ENCODE measurements at regions not wholly inside any gene's neighbourhood (a gene's known extent, or its start where the extent isn't known, plus 50 kb on each side); places are given as distances from the start of the nearest gene placed in this dataset.

DNA sequence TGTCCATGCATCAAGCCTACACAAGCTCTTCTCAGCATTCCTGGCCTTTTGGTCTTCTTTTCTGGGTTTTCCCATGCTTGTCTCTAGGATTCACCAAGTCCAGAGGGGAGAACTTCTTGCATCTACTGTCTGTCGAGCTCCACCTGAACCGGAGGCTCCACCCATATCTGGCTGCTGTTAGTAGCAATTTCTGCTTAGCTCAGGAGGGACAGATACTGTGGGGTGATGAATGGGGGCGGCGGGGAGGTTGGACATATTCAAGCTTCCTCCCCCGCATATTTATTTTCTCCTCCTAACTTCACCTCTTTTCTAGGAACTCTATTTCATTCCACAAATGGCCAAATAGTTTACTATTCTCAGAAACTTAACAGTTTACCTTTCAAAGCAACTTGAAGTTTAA lies 163.5 kb downstream of the PTH2R start:
- H3K27ac ChIP-seq (ENCODE audit: low read depth in 2 of 2, low read length in 2 of 2): no peak overlapping the region
- H3K36me3 ChIP-seq (ENCODE audit: control insufficient read depth in 2 of 3, insufficient read depth in 3 of 3, low read length in 3 of 3): no peaks in the 10 kb centered on the region
- no peaks in the 10 kb centered on the region for H3K9me3 ChIP-seq (ENCODE audit: control insufficient read depth in 2 of 3, insufficient read depth in 1 of 3, low read length in 3 of 3)
- no peak for DNase-seq
- H3K4me3 ChIP-seq (ENCODE audit: low read length in 3 of 3): no peak overlapping the region
- H3K9ac ChIP-seq (ENCODE audit: low read length in 3 of 3): no peak overlapping the region
- no peaks in the 10 kb centered on the region for H3K27me3 ChIP-seq (ENCODE audit: control insufficient read depth, insufficient read depth, low read length)
- TF ChIP-seq, protein P1, sequence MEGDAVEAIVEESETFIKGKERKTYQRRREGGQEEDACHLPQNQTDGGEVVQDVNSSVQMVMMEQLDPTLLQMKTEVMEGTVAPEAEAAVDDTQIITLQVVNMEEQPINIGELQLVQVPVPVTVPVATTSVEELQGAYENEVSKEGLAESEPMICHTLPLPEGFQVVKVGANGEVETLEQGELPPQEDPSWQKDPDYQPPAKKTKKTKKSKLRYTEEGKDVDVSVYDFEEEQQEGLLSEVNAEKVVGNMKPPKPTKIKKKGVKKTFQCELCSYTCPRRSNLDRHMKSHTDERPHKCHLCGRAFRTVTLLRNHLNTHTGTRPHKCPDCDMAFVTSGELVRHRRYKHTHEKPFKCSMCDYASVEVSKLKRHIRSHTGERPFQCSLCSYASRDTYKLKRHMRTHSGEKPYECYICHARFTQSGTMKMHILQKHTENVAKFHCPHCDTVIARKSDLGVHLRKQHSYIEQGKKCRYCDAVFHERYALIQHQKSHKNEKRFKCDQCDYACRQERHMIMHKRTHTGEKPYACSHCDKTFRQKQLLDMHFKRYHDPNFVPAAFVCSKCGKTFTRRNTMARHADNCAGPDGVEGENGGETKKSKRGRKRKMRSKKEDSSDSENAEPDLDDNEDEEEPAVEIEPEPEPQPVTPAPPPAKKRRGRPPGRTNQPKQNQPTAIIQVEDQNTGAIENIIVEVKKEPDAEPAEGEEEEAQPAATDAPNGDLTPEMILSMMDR (IDR thresholded peaks at IDR 0.05; ENCODE audit: borderline replicate concordance, extremely low read depth, insufficient read depth): no peak
- H3K4me1 ChIP-seq (ENCODE audit: control insufficient read depth in 2 of 3, insufficient read depth in 2 of 3, low read depth in 1 of 3, low read length in 3 of 3): peaks cover 0 to 10% (median 9%) of the 10 kb centered on the region in 3 donors
- intact Hi-C loops (cut with DNase I): no loop called here
- FAIRE-seq: no peak

DNA sequence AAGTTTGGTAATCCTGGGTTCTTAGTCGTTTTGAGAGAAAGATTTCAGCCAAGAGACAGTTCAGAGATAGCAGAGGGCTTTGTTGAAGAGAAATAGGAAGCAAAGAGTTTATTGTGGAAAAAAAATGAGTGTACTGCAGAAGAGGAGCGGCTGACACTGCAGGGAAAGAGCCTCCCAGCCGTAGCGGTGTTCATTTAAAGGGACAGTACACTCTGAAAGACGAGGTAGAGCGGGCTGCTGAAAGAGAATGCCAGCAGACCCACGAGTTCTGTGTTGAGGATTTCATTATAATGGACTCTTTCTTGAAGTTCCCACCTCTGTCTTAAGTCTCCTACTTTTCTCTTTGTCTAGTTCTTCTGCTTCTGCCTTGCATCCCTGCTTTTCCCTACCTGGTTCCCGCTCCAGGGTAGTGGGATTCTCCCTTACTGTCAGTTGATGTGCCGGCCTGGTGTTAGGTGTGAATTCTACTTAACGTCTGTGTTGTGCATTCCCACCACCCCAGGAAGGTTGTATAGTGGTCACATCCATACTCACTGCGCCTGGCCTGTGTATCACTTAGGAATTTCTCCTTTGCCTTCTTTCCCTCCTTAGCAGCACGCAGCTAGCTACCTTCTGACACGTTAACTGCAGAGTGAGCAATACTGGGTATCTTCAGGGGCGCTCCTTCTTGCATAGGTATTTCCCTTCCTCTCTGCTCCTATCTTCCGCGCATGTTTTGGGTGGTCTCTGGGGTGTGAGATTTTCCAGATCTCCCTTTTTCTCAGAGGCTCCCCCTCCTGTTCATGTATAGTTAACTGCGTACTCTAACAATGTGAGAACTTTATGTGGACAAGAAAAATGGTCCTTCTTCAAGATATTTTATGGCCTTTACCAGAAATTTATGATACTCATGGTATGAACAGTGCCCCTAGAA lies 164.5 kb downstream of the PTH2R start:
- no peak overlapping the region for H3K27ac ChIP-seq (ENCODE audit: low read depth in 2 of 2, low read length in 2 of 2)
- FAIRE-seq: no peak
- no peak for DNase-seq
- H3K36me3 ChIP-seq (ENCODE audit: control insufficient read depth in 2 of 3, insufficient read depth in 3 of 3, low read length in 3 of 3): no peaks in the 10 kb centered on the region
- peaks cover 0 to 10% (median 9%) of the 10 kb centered on the region in 3 donors for H3K4me1 ChIP-seq (ENCODE audit: control insufficient read depth in 2 of 3, insufficient read depth in 2 of 3, low read depth in 1 of 3, low read length in 3 of 3)
- no peaks in the 10 kb centered on the region for H3K9me3 ChIP-seq (ENCODE audit: control insufficient read depth in 2 of 3, insufficient read depth in 1 of 3, low read length in 3 of 3)
- TF ChIP-seq, protein P1 (IDR thresholded peaks at IDR 0.05; ENCODE audit: borderline replicate concordance, extremely low read depth, insufficient read depth): no peak
- intact Hi-C loops (cut with DNase I): no loop called here
- peak overlapping the region in 2 of 3 donors; percentile 17 to 21 for H3K4me3 ChIP-seq (ENCODE audit: low read length in 3 of 3)
- no peaks in the 10 kb centered on the region for H3K27me3 ChIP-seq (ENCODE audit: control insufficient read depth, insufficient read depth, low read length)
- no peak overlapping the region for H3K9ac ChIP-seq (ENCODE audit: low read length in 3 of 3)

DNA sequence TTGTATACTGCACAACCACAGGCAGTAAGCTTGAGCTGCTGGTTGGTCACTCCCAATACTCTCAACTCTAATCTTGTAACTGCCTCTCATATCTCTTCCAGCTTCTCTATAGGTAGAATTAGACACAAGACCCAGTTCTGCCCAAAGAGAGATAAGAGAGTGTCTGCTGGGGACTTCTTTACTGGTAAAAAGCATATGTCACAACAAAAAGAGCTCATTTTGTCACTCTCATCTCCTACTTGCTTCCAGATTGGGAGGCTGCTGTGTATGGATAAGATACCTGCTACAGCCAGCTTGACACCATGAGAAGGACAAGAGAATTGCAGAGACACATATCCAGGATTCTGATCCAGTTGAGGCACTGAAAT lies 165.2 kb downstream of the PTH2R start:
- intact Hi-C loops (cut with DNase I): no loop called here
- Histone ChIP-seq H3K4me3 (ENCODE audit: low read length in 3 of 3) (no peak overlapping the region), H3K4me1 (ENCODE audit: control insufficient read depth in 2 of 3, insufficient read depth in 2 of 3, low read depth in 1 of 3, low read length in 3 of 3) (peaks cover 0 to 10% (median 9%) of the 10 kb centered on the region in 3 donors), H3K9ac (ENCODE audit: low read length in 3 of 3) (no peak overlapping the region), H3K36me3 (ENCODE audit: control insufficient read depth in 2 of 3, insufficient read depth in 3 of 3, low read length in 3 of 3) (no peaks in the 10 kb centered on the region), H3K27ac (ENCODE audit: low read depth in 2 of 2, low read length in 2 of 2) (no peak overlapping the region), H3K27me3 (ENCODE audit: control insufficient read depth, insufficient read depth, low read length) (no peaks in the 10 kb centered on the region), H3K9me3 (ENCODE audit: control insufficient read depth in 2 of 3, insufficient read depth in 1 of 3, low read length in 3 of 3) (no peaks in the 10 kb centered on the region)
- DNase-seq (no peak), FAIRE-seq (no peak)
- TF ChIP-seq, protein P1 (IDR thresholded peaks at IDR 0.05; ENCODE audit: borderline replicate concordance, extremely low read depth, insufficient read depth): no peak

Measured in kidney (tissue), 13 donors.